Activated CD4-positive, CD25-positive, alpha-beta regulatory T cell treated with anti-CD3 and anti-CD28 coated beads, Interleukin-2, amount 50 U/mL, for 16 hours (primary cell): ENCODE measurements at regions not wholly inside any gene's neighbourhood (a gene's known extent, or its start where the extent isn't known, plus 50 kb on each side); places are given as distances from the start of the nearest gene placed in this dataset.
"Not testable (repeated sequence)": the region's sequence is repeated elsewhere in the genome, so short reads cannot be mapped to it uniquely, and the experiment has no call there.

ENCODE experiments used
- DNase-seq: peaks from one replicate; pipeline ENCODE4 v3.0.0-alpha.2; 2020; ENCODE audit warnings: low read depth, low spot score

GRCh38 chr2:34011684-34012083, 412.6 kb upstream of the FAM98A start:
- DNase-seq = no peak

- no peak for DNase-seq
Measured at GRCh38 chr2:34005901-34006300, 406.8 kb upstream of the FAM98A start.

DNA sequence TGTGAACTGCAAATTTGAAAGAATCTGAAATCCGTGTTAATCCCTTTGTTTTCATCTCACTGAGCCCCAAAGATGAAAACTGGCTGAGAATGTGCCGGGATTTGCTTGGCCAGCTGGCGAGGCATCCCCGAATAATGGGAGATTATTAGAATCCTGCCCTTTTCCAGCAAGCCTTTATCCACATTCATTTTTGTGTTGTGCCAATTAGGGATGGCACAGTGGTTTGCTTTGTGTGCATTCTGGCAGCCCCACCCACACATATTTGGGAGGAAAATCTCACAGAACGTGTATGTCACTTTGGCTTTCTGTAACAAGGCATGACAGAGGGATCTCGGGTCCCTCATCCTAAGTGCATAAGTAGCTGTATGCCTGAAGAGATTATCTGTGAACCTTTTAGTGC, 405.8 kb upstream of the FAM98A start:
- no peak for DNase-seq

GRCh38 chr2:34003795-34004194, 404.7 kb upstream of the FAM98A start:
- DNase-seq = no peak

DNA sequence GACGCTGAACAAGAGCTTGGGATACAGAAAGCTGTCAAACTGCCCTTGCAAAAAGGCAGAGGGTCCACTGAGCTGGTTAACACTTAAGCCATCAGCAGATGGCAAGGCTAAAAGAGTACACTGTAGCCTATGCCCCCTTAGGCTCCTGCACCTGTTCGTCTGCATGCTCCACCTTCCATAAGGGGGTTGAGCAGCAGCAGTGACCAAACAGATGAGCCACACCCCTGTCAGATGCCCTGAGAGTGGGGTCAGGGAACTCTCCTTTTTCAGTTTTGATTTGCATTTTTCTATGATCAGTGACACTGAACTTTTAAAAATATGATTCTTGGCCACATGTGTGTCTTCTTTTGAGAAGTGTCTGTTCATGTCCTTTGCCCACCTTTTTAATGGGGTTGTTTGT, 402.5 kb upstream of the FAM98A start:
- no peak for DNase-seq

DNA sequence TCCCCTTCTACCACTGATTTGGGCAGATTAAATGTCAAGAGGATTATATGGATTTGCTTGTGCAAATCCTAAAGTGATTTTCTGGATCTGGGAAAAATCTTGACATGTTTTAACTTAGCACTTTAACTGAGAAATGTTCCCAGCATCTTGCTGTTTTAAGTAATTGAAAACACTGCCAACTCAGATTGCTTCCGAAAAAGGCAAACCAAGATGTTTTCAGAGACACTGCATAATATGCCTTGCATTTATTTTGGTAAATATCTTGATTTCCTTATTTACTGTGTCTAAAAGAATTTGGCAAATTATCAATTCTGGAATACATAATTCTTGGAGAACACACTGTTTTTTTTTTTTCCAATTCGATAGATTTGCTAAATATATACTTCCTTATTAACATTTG, 385.0 kb upstream of the FAM98A start:
- no peak for DNase-seq

DNA sequence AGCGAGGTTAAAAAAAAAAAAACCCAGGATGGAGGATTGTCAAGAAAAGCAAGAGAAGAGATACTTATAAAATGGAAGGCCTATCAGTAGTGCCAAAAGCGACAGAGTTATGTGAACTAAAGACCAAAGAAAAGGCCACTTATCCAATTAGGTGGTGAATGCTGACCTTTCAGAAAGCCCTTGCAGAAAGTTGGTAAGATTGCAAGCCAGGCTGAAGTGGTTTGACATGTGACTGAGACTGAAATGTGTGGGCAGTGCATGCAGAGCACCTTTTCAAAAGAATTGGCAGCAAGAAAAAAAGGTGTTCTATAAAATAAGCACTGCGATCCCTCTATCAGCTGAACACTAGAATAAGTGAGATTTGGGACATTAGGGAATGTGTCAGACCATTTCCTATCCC, 379.4 kb upstream of the FAM98A start:
- no peak for DNase-seq

DNA sequence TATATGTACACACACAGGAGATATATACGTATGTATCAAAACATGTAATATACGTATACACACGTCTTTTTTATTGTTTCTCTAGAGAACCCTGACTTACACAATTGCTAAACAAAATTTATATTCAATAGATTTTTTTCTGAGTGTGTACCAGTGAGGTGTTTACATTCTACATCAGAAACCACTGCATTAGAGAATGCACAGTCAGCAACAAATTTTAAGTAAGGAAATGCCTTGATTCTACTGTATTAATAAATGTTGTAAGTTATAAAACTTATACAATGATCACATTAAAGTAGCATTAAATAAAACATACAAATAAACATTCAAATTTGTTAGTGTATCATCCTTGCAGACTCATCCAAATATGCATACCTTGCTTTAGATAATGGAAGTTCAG, 376.4 kb upstream of the FAM98A start:
- no peak for DNase-seq

- no peak for DNase-seq
Measured at GRCh38 chr2:33967103-33967502, 368.0 kb upstream of the FAM98A start.

DNA sequence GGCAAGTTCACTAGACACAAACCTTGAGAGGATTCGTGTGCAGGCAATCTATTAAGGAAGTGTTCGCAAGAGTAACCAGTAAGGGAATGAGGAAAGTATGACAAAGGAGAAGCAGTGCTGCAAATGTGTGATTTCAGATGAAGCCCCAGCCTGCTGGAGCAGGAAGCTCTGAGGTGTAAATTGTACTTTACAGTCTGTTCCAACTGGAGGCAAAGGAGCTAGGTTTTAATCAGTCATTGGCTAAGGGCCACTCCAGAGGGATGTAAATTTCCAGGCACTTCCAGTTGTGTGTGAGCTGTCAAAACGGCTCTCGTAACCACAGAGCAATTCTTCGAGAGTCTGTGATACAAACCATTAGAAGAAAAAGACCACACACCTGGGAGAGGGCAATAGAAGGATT, 359.5 kb upstream of the FAM98A start:
- no peak for DNase-seq

DNA sequence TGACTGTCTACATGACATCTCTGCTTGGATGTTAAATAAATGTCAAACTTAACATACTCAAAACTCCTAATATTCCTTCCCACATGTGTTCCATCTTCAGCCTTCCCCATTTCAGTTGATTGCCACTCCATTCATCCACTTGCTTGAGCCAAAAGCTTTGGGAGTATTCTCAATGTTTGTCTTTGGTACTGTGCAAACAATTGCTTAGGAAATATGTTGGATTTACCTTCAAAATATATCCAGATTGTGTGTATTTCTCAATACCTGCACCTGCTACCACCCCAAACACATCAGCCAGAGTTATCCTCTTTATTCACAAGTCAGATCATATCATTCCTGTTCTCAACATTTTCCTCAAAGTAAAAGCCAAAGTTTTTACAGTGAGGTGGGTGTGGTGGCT, 350.3 kb upstream of the FAM98A start:
- no peak for DNase-seq

DNA sequence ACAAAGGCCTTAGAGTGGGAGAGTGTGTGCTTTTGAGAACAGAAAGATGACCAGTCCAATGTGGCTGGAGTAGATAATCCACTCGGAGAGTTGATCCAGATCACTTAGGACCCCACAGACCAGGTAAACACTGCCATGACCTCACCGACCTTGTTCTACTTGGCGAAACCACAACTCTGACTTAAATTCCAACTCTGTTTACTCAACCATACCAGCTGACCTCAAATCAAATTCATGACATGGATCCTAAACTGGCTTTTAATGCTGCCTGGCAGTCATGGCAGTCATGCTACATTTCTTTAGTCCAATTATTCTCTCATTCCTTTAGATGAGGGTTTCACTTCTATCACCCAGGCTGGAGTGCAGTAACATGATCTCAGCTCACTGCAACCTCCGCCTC, 347.1 kb upstream of the FAM98A start:
- no peak for DNase-seq

DNA sequence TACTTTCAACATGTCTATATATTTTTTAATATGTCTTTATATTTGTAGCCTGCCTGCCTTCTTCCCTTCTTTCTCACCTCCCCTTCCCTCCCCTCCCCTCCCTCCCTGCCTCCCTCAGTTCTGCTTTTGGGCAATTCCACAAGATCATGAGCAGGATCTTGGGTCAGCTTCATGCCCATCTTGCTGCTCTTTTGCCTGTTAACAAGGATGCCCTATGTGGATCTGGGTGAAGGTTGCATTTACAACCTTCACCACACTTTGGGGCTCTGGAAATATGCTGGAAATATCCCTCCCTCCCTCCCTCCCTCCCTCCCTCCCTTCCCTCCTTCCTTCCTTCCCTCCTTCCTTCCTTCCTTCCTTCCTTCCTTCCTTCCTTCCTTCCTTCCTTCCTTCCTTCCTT, 334.1 kb upstream of the FAM98A start:
- DNase-seq = no peak

DNA sequence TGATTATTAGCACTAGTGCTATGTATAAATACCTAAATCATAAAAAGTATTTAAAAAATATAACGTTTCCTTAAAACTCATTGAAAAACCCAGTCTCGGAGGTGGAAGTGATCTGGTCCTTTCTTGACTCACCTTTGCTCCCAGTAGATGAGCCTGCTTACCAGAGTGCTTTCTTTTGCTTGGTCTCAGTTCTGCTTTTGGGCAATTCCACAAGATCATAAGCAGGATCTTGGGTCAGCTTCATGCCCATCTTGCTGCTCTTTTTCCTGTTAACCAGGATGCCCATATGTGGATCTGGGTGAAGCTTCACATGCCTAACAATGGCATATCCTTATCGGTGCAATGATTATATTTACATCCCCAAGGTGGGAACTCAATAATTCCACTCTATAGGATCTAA, 332.1 kb upstream of the FAM98A start:
- no peak for DNase-seq

DNA sequence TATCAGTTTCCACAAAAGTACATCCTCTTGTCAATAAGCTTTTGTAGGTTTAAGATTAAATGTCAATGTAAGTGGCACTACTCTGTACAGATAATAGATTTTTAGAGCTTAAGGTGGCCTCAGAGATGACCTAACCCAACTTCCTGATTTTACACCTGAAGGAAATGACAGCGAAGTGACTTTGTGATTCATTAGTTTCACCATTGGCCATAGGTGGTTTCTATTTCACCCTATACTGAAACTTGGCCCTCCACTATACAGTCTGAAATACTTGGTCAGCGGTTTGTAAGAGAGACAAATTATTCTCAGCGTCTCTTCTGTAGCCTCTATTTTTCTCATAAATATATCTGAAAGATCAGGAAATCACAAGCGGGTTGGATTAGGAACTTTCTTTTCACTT, 330.4 kb upstream of the FAM98A start:
- no peak for DNase-seq

DNA sequence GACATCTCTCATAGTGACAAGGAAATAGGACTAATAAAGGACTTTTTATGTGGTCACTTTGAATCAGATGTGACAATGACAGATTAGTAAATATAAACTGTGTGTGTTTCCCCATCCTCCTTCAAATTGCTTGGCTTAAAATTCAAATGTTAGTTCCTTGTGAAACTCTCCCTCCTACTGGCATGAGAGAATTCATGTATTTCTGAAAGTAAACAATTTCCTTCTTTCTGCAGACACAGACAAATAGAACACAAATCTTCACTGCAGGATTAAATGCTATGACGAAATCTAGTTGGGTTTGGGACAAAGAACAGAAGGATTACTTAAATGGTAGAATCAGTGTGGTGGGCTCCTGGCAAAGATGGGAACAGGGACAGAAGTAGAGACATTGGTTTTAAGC, 328.7 kb upstream of the FAM98A start:
- no peak for DNase-seq

DNA sequence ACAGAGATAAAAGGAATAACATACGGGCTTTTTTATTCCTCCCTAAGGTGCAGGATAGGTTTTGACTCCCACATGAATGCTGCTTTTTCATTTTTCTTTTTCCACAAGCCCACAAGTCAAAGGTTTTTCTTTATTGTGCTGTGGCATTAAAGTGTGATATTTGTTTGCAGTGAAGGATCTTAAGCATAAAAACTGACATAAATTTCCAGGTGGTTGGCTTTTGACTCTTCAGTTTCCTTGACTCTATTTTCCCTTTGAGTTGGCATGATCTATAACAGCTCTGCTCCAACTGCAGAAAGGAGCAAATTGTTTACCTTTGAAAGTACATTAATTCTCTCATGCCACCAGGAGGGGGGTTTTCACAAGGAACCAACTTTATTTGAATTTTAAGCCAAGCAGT, 326.2 kb upstream of the FAM98A start:
- DNase-seq = no peak

DNA sequence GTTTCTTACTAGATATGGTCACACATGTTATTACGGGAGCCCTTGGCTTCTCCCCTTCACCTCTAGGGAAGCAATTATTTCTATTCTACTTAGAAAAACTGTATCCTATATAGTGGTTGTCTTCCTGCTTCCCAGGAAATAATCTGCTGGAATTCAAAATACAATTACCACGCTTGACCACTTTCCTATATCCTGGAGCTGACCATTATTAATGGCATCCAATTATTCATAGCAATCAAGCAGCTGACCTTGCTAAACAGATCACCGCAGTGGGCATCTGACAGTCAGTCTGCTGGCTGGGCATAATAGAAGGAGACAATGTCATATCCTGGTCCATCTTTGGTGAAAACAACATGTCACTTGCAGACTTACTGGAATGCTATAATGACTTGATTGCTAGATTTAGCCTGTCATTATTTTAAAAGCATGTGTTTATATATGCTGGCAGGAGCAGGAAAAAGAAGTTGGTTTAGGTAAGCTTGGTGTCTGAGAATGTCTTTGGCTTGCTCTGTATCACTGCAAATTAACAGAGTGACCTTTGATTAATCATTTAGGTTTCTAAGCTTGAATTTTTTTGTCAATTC, 325.6 kb upstream of the FAM98A start:
- DNase-seq = no peak

GRCh38 chr2:33917252-33917651, 318.2 kb upstream of the FAM98A start:
- no peak for DNase-seq

DNA sequence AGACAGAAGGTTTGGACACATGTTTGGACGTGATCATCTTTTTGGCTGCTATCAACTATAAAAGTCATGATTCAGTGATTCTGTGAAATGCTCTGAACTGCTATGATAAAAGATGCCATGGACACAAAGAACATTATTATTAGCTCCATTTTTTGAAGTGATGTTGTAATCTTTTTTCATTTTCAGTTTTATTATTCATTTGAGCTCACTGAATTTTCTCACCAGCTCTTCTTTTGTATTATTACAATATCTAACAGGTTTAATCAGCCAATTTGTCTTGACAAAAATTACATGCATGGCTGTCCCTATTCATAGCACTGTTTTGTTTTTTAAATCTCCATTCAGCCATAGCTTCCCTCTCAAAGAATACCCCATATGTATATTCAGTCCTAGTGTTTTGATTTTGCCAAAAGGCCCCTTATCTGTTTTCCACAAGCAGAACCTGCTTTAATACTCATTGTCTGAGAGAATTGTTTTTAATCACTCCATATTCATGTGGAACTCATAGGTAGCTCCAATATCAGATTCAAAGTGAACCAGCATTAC, 314.0 kb upstream of the FAM98A start:
- DNase-seq = no peak

- no peak for DNase-seq
Measured at GRCh38 chr2:33911327-33911726, 312.2 kb upstream of the FAM98A start.

- DNase-seq = no peak
Measured at GRCh38 chr2:33909945-33910695, 311.0 kb upstream of the FAM98A start.

DNA sequence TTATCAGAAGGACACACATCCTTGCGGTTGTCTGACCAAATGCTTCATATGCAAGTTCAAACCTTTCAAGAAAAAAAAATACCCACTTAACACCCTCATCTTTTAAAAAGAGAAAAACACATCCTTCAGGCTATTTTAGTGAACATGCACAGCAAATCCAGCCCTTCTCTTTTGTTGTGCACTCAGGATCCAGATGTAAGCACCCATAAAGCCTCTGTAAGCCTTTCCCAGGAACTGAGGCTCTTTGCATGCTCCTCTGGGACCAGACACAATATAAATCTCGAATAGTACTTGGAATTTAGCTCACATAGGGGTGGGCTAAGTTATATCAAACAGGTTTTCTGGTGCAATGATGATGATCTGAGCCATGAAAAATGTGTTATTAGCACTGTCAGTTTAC, 308.8 kb upstream of the FAM98A start:
- DNase-seq = no peak

- DNase-seq = not testable (repeated sequence)
Measured at GRCh38 chr2:33906129-33906528, 307.0 kb upstream of the FAM98A start.
